ENCODE measurements at regions not wholly inside any gene's neighbourhood (a gene's known extent, or its start where the extent isn't known, plus 50 kb on each side); places are given as distances from the start of the nearest gene placed in this dataset.
"Not testable (repeated sequence)": the region's sequence is repeated elsewhere in the genome, so short reads cannot be mapped to it uniquely, and the experiment has no call there.

- no peak for DNase-seq
Measured at GRCh38 chr6:141552463-141552862, 580.3 kb upstream of the GJE1 start.

DNA sequence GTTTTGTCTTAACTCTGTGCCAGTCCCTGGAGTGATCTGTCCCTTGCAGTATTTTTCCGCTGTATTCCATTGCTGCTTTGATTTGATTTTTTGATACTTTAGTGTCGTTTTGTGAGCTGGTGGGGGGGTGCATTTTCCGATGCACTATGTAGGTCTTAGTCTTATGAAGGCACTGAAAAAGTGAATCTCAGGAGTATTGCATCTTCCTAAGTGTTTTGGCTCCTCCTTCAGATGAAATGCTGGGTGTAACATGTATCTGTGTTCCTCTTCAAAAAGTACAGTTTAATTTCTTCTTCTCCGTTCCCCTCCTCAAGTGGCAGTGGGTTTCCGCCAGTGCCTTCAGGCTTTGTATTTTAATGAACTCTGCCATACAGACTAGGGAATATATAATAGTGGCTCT, 580.7 kb upstream of the GJE1 start:
- DNase-seq = no peak

DNA sequence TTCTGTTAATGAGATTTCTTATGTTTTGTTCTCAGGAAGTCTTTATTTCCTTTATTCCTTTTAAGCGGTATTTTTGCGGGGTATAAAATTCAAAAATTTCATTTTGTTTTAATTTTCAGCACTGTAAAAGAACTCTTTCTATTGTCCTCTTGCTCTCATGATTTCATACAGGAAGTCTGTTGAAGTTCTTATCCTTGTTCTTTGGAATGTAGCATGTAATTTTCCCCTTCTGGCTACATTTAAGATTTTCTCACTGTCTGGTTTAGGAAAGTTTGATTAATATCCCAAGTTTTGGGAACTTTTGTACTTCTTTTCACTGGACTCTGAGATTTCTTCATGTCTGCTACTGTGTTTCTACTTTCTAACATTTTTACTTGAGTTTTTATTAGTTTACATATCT, 581.4 kb upstream of the GJE1 start:
- no peak for DNase-seq

GRCh38 chr6:141550471-141550870, 582.3 kb upstream of the GJE1 start:
- no peak for DNase-seq

DNA sequence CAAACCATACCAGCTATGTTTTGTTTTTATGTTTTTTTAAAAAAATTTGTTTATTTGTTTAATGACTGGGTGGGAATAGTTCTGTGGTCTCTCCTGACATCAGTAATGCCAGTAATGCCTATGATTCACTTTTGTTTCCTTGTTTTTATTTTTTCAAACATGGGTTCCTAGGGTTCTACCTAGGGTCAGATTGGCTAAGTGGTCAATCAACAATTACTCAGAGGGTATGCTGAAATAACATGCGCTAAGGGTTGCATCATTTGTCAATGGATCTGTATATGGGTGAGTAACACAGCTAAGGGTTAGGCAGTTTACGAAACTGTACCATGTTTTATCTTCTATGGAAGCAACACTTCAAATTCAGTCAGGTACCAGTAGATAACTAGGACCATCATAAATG, 583.8 kb upstream of the GJE1 start:
- DNase-seq = no peak

DNA sequence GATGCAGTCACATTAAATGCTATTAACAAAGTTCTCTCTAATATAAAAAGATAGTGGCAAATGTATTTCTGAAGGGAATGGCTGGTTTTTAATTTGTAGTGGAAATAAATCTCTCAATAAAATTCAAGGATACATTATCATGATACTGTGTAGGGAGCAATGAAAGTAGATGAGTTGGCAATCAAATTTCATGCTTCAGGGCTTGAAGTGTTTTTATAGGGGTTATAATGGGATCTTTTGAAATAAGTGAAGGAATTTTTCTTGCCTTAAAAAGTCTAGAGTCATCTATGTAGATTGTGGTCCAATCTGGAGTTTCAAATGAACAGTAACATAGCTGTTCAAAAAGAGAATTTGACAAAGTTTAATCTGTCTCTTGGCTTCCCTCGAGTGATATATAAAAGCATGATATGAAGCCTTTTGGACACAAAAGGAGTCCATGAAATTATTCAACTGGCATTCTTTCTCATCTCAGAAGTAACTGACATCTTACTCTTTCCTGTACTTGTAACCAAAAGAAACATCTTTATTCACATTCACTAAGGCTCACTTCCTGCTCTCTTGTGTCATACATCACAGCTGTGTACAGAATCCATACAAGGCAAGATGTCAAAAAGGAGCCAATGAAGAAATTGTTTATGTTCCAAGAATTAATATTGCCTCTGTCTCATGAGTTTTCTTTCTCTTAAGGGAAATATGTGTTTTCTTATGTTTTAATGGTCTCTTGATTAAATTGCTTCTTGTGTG, 591.0 kb upstream of the GJE1 start:
- DNase-seq = no peak

- DNase-seq = no peak
Measured at GRCh38 chr6:141540207-141540606, 592.5 kb upstream of the GJE1 start.

DNA sequence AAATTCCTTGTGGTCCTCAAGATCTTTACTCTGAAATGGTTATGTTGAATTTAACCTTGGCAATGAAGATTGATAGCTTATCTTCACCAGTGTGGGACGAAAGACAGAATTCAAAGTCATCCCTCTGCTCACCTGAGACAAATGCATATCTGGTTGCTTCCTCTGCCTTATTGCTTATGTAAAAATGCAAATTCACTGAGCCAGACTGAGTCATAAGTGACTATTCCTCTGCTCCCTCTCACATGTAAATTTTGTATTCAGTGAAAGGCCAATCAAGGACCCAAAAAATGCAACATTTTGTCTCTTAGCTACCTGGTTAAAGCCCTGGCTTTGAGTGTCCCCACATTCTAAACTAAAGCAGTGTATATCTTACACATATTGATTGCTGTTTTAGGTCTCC, 593.1 kb upstream of the GJE1 start:
- DNase-seq = no peak

GRCh38 chr6:141532211-141532610, 600.5 kb upstream of the GJE1 start:
- no peak for DNase-seq

- no peak for DNase-seq
Measured at GRCh38 chr6:141531040-141531439, 601.7 kb upstream of the GJE1 start.

DNA sequence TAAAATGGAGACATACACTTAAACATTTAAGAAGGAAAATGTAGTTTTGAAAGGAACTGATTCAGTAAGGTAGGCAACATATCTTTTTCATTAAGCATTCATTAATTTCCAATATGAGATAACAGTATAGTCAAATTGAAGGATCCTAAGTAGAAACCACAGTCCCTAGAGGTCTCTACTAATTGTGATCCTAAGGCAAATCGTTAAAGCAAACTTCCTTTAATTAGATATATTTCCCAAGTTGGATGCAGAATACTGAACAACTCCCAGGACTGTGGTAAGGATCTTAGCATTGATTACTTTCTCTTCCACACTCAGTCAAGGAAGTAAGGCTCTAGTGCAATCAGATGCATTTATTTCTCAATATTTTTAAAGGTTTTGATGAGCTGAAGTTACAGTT, 604.1 kb upstream of the GJE1 start:
- DNase-seq = no peak

GRCh38 chr6:141526985-141527384, 605.7 kb upstream of the GJE1 start:
- DNase-seq = no peak

DNA sequence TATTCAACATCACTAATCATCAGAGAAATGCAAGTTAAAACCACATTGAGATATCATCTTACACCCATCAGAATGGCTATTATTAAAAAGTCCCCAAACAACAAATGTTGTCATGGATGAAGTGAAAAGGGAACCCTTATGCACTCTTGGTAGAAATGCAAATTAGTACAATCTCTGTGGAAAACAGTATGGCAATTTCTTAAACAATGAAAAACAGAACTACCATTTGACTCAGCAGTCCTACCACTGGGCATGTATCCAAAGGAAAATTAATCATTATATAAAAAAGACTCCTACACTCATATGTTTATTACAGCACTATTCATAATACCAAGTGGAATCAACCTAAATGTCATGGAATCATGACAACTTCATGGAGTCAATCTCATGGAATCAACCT, 611.3 kb upstream of the GJE1 start:
- no peak for DNase-seq

DNA sequence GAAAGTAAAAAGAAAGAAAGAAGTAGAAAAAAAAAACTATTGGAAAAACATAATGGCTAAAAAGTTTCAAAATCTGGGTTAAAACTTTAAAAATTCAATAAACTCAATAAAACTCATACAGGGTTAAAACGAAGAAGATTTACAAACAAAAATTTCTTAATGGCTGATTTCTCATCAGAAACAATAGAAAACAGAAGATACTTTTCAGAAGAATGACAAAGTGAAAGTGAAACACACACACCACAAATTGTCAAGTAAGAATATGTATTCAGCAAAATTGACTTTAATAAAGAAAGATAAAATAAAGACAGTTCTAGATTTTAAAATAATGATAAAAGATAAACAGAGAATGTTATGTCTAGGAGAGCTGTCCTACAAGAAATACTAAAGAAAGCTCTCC, 618.9 kb upstream of the GJE1 start:
- no peak for DNase-seq

- DNase-seq = no peak
Measured at GRCh38 chr6:141510803-141511202, 621.9 kb upstream of the GJE1 start.

- not testable (repeated sequence) for DNase-seq
Measured at GRCh38 chr6:141506062-141506461, 626.7 kb upstream of the GJE1 start.

- DNase-seq = not testable (repeated sequence)
Measured at GRCh38 chr6:141504318-141504717, 628.4 kb upstream of the GJE1 start.

GRCh38 chr6:141501616-141502015, 631.1 kb upstream of the GJE1 start:
- DNase-seq = no peak

DNA sequence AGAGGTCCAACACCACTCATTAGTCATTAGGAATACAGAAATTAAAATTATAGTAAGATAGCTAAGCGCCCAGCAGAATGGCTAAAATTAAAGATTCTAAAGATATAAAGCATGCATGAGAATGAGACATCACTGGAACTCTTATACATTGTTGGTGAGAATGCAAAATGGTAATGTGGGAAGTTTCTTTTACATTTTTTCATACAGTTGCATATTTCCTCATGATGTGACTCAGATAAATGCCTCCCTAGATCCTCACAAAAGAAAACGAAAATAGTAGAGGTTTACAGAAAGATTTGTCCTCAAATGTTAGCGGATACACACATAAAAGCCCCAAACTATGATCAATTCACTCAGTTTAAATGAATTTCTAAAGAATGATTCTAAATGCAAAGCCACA, 633.7 kb upstream of the GJE1 start:
- no peak for DNase-seq

DNA sequence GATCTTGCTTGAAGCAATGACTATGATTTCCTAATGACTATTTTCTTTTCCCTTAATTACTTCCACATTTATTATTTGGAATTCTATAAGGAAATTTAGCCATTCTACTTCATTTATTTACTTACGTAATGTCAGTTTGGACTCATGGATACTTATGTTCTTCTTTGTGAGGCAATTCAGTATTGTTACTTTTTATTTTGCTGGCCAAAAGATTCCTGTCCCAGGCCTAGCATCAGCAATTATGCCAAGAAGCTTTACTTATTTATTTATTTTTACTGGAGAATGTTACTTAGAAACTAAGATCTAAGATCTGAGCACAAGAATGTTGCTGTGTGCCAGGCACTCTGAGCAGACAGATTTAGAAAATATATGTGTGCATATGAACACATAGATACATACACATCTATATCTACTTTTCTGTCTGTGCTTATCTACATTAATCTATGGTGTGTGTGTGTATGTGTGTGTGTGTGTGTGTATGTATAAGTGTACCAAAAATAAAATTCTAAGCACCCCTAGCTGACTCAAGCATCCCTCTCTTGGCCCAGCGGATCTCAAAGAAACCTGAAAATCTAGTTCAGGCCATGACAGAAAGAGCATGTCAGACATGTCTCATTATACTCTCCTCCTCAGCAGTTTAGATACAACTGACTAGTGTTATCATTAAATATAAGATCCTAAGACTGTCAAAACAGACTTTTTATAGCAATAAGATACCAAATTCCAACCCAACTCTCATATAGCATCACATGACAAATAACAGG, 640.0 kb upstream of the GJE1 start:
- no peak for DNase-seq

GRCh38 chr6:141491684-141492083, 641.0 kb upstream of the GJE1 start:
- no peak for DNase-seq

DNA sequence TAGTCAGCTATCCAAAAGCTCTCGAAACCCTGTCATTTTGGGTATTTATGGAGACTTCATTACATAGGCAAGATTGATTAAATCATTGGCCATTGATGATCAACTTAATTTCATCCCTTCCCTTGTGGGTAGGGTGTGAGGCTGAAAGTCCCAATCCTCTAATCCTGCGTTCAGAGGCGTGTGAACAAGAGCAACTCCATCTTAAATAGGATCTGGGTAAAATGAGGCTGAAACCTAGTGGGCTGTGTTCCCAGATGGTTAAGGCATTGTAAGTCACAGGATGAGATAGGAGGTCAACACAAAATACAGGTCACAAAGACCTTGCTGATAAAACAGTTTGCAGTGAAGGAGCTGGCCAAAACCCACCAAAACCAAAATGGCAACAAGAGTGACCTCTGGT, 641.7 kb upstream of the GJE1 start:
- no peak for DNase-seq

GRCh38 chr6:141488488-141488887, 644.2 kb upstream of the GJE1 start:
- DNase-seq = no peak

DNA sequence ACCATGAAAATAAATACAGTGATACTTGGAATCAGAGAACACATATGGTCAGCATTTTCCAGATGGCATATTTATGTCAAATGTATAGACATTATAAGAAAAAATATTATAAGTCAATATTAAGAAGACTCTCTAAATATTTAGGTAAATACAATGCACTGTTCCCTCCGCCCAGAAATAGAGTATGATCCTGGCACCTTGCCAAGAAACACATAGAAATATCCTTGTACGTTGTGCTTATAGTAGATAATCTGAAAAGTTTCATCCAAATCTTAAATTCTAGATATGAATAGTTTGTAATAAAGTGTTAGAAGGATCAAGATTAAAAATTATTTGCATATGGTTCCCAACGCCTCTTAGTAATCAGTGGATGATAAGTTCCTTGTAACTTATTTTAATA, 645.8 kb upstream of the GJE1 start:
- DNase-seq = no peak

- peak; percentile 13 for DNase-seq
Measured at GRCh38 chr6:141484711-141485110, 648.0 kb upstream of the GJE1 start.

Data from stimulated activated CD4-positive, alpha-beta T cell treated with anti-CD3 and anti-CD28 coated beads, Interleukin-15, amount 100 ng/mL, for 24 hours (primary cell).